Putamen (tissue), 1 donor: ENCODE measurements at regions not wholly inside any gene's neighbourhood (a gene's known extent, or its start where the extent isn't known, plus 50 kb on each side); places are given as distances from the start of the nearest gene placed in this dataset.

Source experiments
- DNase-seq: peaks from one replicate; pipeline ENCODE4 v3.0.0-alpha.2; 2016; ENCODE audit warnings: low spot score

DNA sequence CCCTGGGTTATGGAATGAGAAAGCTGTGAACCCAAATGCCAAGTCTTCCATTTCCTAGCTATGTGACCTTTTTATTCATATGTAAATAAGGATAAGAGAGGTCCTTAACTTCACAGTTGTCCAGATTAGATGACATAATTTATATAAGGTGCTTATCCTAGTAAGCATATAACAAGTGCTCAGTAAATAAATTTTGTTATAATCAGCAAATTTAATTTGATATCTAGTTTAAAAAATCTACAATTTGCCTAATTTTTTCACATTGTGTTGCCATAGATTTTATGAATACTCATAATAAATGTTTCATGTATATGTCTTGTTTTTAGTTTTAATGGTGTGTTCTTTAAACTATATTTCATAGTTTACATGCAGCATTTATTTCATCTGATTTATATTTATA is 130.4 kb upstream of the SPRY1 start:
- no peak for DNase-seq

DNA sequence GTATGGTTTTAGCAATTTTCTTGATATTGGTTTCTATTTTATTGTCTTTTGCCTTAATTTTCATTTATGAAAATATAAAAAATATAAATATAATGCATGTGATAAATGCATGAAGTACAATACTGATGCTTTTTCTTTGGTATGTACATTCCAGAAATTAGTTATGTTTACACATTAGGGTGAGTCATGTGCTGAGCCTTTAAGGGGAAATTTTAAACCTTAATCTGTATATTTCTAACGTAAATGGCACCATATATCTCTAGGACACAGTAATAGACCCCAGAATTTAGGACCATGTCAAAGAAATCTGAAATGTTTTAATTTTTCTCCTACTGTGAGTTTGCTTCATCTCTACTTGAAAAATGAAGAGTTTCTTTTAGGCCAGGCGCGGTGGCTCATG is 117.8 kb upstream of the SPRY1 start:
- no peak for DNase-seq

DNA sequence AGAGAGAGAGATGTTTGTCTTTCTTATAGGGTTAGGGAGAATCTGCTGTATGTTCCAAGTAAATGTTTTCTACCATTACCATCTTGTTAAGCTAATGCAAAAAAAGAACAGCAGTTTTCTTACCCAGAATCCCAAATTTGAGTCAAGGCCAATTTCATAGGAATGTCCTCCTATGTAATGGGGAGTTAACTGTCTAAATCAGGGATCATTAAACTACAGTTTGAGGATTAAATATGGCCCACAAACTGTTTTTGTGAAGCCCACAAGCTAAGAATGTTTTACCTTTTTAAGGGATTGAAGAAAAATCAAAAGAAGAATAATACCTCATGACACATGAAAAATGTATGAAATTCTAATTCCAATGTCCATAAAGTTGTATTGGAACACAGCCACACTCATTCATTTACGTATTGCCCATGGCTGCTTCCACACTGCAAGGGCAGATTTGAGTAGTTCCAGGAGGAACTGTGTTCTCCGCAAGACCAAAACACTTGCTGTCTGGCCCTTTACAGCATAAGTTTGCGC is 113.2 kb upstream of the SPRY1 start:
- DNase-seq: no peak

GRCh38 chr4:123284168-123284567 is 112.4 kb upstream of the SPRY1 start:
- DNase-seq: no peak

DNA sequence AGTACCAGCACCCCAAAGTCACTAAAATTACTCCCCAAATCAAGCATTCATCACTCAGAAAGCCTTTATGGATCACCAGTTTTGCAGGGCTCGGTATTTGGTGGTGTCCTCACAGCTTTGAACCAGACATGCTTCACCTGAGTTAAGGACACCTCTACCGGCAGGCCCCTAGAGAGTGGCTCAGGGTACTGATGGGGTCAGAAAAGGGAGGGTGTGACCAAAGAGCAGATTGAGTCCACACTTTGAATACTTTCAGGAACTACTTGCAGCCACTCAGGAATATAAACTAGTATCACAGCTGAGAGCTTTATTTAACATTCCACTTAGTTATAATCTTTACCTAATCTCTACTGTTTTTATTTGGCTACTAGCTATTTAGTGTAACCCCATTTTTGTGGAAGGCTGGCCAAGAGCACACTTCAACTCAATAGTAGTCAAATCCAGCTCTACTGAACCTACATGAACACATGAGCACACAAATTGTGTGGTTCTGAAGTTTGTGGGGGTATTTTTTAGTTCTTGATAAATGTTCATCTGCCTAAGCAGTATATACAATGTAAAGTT is 109.6 kb upstream of the SPRY1 start:
- DNase-seq: no peak

DNA sequence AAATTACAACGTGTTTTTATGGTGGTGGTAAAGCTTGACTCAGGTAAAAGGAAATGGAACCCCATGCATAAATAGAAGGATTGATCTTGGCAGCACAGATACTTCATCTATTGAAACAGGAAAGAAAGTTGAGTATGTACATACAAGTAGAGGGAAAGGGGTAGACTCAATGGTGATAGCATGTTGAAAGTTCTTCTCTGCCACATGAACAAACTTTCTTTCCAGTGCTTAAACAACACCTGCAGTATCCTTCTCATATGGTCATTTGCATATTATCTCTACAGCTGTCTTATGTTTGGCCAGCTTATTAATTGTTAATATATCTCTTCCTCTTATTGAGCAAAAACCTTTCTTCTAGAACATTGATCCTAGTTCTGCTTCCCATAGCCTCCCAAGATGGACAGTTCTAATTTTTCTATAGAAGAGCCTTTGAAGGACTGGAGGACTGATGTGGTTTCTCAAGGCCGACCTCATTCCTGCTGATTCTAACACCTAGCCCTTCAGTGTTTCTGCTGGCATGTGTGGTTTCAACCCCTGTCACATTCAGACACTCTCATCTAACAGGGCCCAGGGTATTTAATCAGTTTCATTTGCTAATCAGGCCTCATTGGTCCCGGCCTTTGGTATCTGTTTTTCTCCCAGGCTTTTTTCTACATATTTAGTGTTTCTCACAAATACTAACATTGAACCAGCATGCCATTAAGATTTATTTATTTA is 108.1 kb upstream of the SPRY1 start:
- DNase-seq: no peak

DNA sequence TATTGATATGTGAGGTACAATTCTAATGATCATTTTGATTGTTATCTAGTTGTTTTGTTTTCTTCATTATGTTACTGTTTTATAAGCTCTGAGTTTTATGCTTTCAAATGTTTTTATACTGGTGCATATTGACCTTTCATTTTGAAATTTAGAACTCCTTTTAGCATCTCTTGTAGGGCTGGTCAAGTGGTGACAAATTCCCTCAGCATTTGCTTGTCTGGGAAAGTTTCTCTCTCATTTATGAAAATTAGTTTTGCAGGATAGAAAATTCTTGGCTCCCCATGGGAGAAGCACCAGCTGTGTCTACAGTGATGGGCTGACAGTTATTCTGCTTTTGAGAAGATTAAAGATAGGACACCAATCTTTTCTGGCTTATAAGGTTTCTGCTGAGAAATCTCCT is 105.3 kb upstream of the SPRY1 start:
- DNase-seq: no peak

DNA sequence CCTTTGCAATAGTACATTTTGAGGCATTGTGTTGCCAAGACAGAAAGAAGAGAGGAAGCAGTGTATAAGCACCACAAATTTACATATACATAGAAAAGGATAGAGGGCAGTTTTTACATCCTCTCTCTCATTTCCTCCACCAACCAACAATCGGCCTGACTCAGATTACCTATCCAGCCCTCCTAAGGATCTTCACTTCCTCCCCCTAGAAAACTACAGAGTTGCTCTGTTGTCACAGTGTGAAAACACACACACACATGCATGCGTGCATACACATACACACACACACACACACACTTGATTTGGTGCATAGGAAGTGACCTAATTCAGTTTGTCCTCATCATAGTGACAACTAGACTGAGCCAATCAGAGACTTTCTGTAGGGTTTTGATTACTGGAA is 98.8 kb upstream of the SPRY1 start:
- DNase-seq: no peak

DNA sequence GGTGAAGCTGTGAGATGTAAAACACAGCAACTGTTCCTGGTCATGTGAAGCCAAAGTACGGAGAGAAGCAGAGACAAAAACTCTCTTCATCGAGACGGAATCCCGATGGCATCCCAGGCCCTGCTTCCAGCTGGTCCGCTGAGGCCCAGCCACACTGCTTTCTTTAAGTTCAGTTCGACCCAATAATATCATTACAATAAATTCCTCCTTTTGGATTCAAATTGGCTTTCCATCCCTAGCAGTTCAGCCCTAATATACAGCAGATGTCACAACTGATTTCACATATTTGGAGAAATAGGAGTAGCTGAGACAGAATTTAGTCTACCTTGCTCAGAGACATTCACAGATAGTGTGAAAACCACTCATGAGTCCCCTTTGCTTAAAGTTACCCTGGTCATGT is 98.3 kb upstream of the SPRY1 start:
- no peak for DNase-seq

- no peak for DNase-seq
Observed at GRCh38 chr4:123298801-123299200, 97.8 kb upstream of the SPRY1 start.

DNA sequence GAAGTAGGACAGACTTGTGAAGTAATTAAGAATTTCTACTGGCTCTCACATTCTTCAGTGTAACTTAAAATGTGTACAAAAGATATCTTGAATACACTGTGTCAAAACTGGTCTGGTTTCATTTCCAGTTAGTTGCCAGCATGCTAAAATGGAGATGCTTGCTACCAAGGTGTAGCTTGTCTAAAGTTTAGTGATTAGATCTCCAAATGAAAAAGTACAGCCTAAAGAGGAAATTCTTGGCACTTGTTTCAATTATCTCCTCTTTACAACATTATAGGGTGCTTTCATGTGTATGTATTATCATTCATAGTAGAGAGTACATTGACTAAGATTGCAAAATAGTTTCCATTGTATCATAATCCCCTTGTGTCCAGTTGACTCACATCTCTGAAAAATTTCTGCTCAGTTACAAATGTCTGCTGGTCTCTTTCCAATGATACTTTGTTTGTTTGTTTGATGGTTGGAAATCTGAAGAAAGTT is 97.3 kb upstream of the SPRY1 start:
- no peak for DNase-seq

- DNase-seq: no peak
Observed at GRCh38 chr4:123300222-123301039, 96.2 kb upstream of the SPRY1 start.

DNA sequence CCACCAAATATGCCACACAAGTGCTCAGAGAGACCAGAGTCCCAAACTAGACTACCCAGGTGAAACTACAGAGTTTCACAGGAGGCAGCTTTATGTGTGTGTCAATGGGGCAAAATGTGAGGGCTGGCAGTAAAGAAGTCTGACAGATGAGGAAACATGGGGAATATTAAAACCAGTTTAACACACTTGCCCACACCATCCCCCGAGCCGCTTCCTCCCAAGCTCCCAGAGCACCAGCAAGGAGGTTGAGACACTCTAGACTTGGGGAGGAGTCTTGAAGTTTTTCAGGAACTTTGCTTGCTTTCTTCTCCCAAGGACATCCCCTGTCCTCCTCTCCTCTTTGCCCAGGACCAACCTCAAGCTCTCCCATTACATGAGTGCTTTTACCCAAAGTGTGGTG is 94.7 kb upstream of the SPRY1 start:
- DNase-seq: no peak

DNA sequence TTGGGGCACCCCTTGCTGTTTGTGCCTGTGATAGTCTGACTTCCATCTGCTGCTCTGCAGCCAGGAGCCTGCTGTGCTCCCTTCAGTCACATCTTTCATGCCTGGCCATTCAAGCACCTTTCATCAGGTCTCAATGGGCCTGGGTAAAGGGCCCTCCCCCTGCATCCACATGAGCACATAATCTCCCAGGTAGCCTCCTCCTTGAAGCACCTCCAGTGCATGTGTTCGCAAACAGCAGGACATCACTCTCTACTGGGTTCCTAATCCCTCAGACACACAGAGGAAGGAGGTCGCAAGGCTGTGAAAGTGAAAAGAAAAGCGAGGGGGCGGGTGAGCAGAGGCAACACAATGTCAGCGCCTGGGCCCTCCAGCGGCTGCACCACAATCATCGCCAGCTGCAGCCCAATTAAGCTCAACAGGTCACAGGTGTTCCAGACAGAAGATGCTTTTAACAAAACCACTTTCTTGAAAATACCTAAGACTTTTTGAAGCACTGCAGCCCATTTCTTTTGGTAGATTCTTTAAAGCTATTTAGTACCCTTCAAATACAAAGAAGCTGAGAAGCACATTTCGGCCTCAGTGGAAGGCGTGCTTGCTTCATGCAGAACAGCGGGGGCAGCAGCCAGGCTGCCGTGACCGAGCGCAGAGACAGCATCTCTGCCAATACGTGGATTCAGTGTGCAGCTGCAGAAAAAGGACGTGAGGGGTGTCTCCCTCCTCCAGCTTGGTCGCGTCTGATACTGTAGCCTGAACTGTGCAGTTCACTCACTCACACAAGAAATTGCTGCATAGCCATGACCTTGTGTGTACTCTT is 92.2 kb upstream of the SPRY1 start:
- peak; percentile 23 for DNase-seq

- no peak for DNase-seq
Observed at GRCh38 chr4:123305736-123306135, 90.9 kb upstream of the SPRY1 start.

- no peak for DNase-seq
Observed at GRCh38 chr4:123306769-123307168, 89.8 kb upstream of the SPRY1 start.

DNA sequence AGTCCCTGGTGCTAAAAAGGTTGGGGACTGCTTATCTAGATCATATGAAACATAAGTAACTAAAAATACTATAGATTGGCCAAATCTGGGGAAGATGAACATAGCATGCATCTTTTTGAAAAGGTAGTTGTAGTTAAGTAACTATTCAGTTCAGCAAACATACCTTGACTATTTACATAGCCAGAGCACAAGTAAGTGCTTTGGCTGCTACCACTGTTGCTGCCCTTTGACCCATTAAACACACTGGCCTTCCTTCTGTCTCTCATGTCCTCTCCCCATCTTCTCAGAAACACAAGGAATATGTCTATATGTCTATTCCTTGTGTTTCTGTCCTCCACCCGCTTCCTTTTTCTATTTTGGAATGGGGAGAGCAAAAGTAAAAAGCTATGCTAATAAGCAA is 87.9 kb upstream of the SPRY1 start:
- DNase-seq: no peak

DNA sequence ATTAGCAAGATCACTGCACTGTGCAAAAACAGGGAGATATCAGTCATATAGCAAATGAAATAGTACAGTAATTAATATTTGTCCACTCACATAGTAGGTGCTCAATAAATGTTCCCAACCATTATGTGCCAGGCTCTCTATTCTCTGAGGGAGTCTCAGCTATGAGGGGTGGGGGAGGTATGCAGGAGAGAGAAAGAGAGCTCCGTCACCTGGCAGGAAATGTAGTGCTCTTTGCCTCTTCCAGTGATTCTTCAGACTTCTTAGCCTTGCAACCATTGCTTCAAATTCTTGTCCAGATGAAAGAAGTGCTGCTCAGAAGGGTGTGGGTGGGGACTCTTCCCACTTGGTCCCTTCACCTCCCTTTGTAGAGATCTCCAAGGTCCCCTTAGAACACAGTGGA is 84.5 kb upstream of the SPRY1 start:
- no peak for DNase-seq

GRCh38 chr4:123312951-123313592 is 83.5 kb upstream of the SPRY1 start:
- no peak for DNase-seq

GRCh38 chr4:123315617-123316016 is 81.0 kb upstream of the SPRY1 start:
- no peak for DNase-seq

DNA sequence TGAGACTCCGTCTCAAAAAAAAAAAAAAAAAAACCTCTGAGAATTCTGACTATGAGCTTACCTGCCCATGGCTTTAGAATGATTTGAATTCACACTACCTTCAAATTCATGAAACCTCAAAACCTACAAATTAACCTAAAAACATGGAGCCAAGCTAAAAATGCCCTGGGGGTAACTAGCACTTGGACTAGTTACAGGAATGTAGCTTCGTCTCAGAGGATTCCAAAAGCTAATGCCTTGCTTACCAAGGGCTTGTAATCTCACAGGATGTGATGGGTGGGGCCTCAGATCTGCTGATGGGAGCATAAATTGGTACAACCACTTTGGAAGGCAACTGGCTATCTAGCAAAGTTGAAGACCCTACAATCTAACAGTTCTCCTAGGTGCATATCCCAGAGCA is 79.4 kb upstream of the SPRY1 start:
- DNase-seq: no peak

DNA sequence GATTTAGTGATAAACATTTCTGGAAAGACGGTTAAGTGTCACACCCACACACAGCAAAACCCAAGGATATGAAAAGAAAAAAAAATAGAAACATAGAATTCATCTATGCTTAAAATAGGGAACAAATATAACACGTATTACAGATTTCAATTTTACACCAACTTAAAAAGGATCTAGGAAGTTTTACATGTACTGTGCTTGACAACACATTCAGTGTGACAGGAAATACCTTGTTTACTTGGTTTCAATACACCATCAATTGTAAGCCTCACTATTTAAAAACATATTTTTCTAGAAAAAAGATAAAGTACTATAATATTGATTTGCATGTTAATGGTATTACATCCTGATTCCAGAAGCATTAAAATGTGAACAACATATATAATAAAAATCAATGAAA is 77.0 kb upstream of the SPRY1 start:
- no peak for DNase-seq
